GM18951 (cell line): ENCODE measurements at regions not wholly inside any gene's neighbourhood (a gene's known extent, or its start where the extent isn't known, plus 50 kb on each side); places are given as distances from the start of the nearest gene placed in this dataset.

ENCODE experiments used
- POLR2A ChIP-seq: IDR thresholded peaks from 4 replicates; pipeline ENCODE4 v1.6.1; 2011; ENCODE audit warnings: mild to moderate bottlenecking; ENCODE audit not compliant: insufficient read length, insufficient read depth; ENCODE audit errors: extremely low read depth
- in situ Hi-C: fragments of 300-500 bp; cut with MboI; formaldehyde crosslinking; loops from one replicate; pipeline ENCODE4 v1.12.0; 2022; ENCODE audit warnings: low sequenced_read_pairs, mixed read lengths, inconsistent platforms; ENCODE audit not compliant: unreplicated experiment

GRCh38 chr12:82529101-82529500, 157.6 kb upstream of the TMTC2 start:
- TF ChIP-seq POLR2A: no peak
- in situ Hi-C loops: loop anchor here (10.0 kb wide), 1 partner anchor 96 kb away; no protein-coding TSS in a partner anchor

- in situ Hi-C loops: loop anchor here (10.0 kb wide), 1 partner anchor 95 kb away; no protein-coding TSS in a partner anchor
- TF ChIP-seq POLR2A: no peak
Measured at GRCh38 chr12:82529954-82530353, 156.8 kb upstream of the TMTC2 start.

GRCh38 chr12:82530394-82530793, 156.3 kb upstream of the TMTC2 start:
- in situ Hi-C loops: no loop called here
- no peak for TF ChIP-seq POLR2A

GRCh38 chr12:82533341-82533740, 153.4 kb upstream of the TMTC2 start:
- in situ Hi-C loops: no loop called here
- no peak for TF ChIP-seq POLR2A

GRCh38 chr12:82537436-82537835, 149.3 kb upstream of the TMTC2 start:
- no peak for TF ChIP-seq POLR2A
- in situ Hi-C loops: no loop called here

- in situ Hi-C loops: no loop called here
- TF ChIP-seq POLR2A: no peak
Measured at GRCh38 chr12:82554529-82554928, 132.2 kb upstream of the TMTC2 start.

- in situ Hi-C loops: no loop called here
- TF ChIP-seq POLR2A: no peak
Measured at GRCh38 chr12:82555699-82556098, 131.0 kb upstream of the TMTC2 start.

GRCh38 chr12:82565966-82566365, 120.7 kb upstream of the TMTC2 start:
- in situ Hi-C loops: no loop called here
- no peak for TF ChIP-seq POLR2A

GRCh38 chr12:82567688-82568087, 119.0 kb upstream of the TMTC2 start:
- in situ Hi-C loops: no loop called here
- no peak for TF ChIP-seq POLR2A

- in situ Hi-C loops: no loop called here
Measured at GRCh38 chr12:82574191-82574590, 112.5 kb upstream of the TMTC2 start.

GRCh38 chr12:82578725-82579124, 108.0 kb upstream of the TMTC2 start:
- no peak for TF ChIP-seq POLR2A
- in situ Hi-C loops: no loop called here

More at GRCh38 chr12:82574191-82574590, 112.5 kb upstream of the TMTC2 start:
- TF ChIP-seq POLR2A: no peak

- in situ Hi-C loops: no loop called here
Measured at GRCh38 chr12:82583756-82584155, 103.0 kb upstream of the TMTC2 start.

GRCh38 chr12:82593143-82593542, 93.6 kb upstream of the TMTC2 start:
- in situ Hi-C loops: no loop called here

More at GRCh38 chr12:82583756-82584155, 103.0 kb upstream of the TMTC2 start:
- no peak for TF ChIP-seq POLR2A

GRCh38 chr12:82593901-82594396, 92.8 kb upstream of the TMTC2 start:
- in situ Hi-C loops: no loop called here
- TF ChIP-seq POLR2A: peak; percentile 10

More at GRCh38 chr12:82593143-82593542, 93.6 kb upstream of the TMTC2 start:
- no peak for TF ChIP-seq POLR2A

- TF ChIP-seq POLR2A: no peak
- in situ Hi-C loops: no loop called here
Measured at GRCh38 chr12:82595941-82596340, 90.8 kb upstream of the TMTC2 start.

GRCh38 chr12:82596483-82596882, 90.2 kb upstream of the TMTC2 start:
- TF ChIP-seq POLR2A: no peak
- in situ Hi-C loops: no loop called here
